Endothelial cell of umbilical vein (primary cell): ENCODE measurements at regions not wholly inside any gene's neighbourhood (a gene's known extent, or its start where the extent isn't known, plus 50 kb on each side); places are given as distances from the start of the nearest gene placed in this dataset.

Experiments used
- BruUV-seq: library from RNA; stranded (reverse); fragments of 400-500 nt; replicated peaks from 2 replicates; lab custom pipeline; 2021; lab: Mats Ljungman, UMichigan
- CTCF ChIA-PET: fragments of 300-600, 350-600 bp; sonication (Branson Sonifier 250); formaldehyde crosslinking; loops from one replicate; lab custom pipeline; 2021; ENCODE audit warnings: antibody characterized with exemption, inconsistent platforms; lab: Charles Lee
- POLR2A ChIA-PET: fragments of 300-600, 350-600 bp; sonication (Branson Sonifier 250); formaldehyde crosslinking; loops from one replicate; lab custom pipeline; 2021; ENCODE audit warnings: antibody characterized with exemption, inconsistent platforms; lab: Charles Lee
- DNase-seq: peaks from one replicate; pipeline ENCODE4 v3.0.0-alpha.2; 2011; ENCODE audit warnings: low read depth, low spot score
- FAIRE-seq: peaks from 2 replicates; lab custom pipeline; 2011; peaks lifted over from hg19 to GRCh38; lab: Jason Lieb, UNC
- H2AFZ ChIP-seq: 2 replicates; pipeline ENCODE4 v1.6.0; 2012; ENCODE audit warnings: low read depth, low read length, control low read depth, inconsistent platforms
- H3K27ac ChIP-seq: 2 replicates; pipeline ENCODE4 v1.5.1; 2011; ENCODE audit warnings: low read depth, mild to moderate bottlenecking, control low read depth, low read length, moderate library complexity; ENCODE audit not compliant: insufficient read depth
- H3K27me3 ChIP-seq, 2 experiments: 2 replicates each; pipeline versions ENCODE4 v1.6.0 to v1.6.1; 2011; ENCODE audit warnings: low read length in 2 of 2, mixed read lengths in 1 of 2; ENCODE audit not compliant: control insufficient read depth in 2 of 2, insufficient read depth in 2 of 2
- H3K36me3 ChIP-seq, 2 experiments: 2 replicates in 1 of 2; 3 replicates in 1 of 2; pipeline ENCODE4 v1.5.1; 2011; ENCODE audit warnings: low read length in 2 of 2, mild to moderate bottlenecking in 1 of 2, moderate library complexity in 1 of 2; ENCODE audit not compliant: control insufficient read depth in 2 of 2, insufficient read depth in 2 of 2; ENCODE audit errors: extremely low read depth in 1 of 2
- H3K4me1 ChIP-seq: 3 replicates; pipeline ENCODE4 v1.5.1; 2011; ENCODE audit warnings: mild to moderate bottlenecking, low read length; ENCODE audit not compliant: control insufficient read depth, insufficient read depth; ENCODE audit errors: extremely low read depth
- H3K4me2 ChIP-seq: 2 replicates; pipeline ENCODE4 v1.6.1; 2011; ENCODE audit warnings: low read length, control low read depth, mixed read lengths; ENCODE audit not compliant: insufficient read depth
- H3K4me3 ChIP-seq, 3 experiments: fragments of 200-600 bp in 1 of 3; sonication (generic), shearing (Covaris generic) in 1 of 3; replicated peaks in 1 of 3; 2 replicates each; pipeline ENCODE4 v1.5.1; 2011 to 2016; ENCODE audit warnings: control low read depth in 3 of 3, low read length in 3 of 3, mild to moderate bottlenecking in 2 of 3, inconsistent platforms in 1 of 3, low read depth in 1 of 3, moderate library complexity in 1 of 3; ENCODE audit not compliant: insufficient read depth in 1 of 3
- H3K79me2 ChIP-seq: 2 replicates; pipeline ENCODE4 v1.6.0; 2012; ENCODE audit warnings: low read length, inconsistent platforms; ENCODE audit not compliant: control insufficient read depth, insufficient read depth
- H3K9ac ChIP-seq: replicated peaks from 2 replicates; pipeline ENCODE3; 2011; ENCODE audit warnings: low read length, control low read depth; ENCODE audit not compliant: insufficient read depth; ENCODE audit errors: extremely low read depth
- H3K9me1 ChIP-seq: replicated peaks from 3 replicates; pipeline ENCODE4 v1.6.0; 2011; ENCODE audit warnings: mild to moderate bottlenecking, low read length; ENCODE audit not compliant: control insufficient read depth, insufficient read depth; ENCODE audit errors: extremely low read depth
- H3K9me3 ChIP-seq: replicated peaks from 2 replicates; pipeline ENCODE4 v1.5.1; 2012; ENCODE audit warnings: low read length, inconsistent platforms; ENCODE audit not compliant: control insufficient read depth, insufficient read depth
- H4K20me1 ChIP-seq: replicated peaks from 2 replicates; pipeline ENCODE3; 2011; ENCODE audit warnings: mild to moderate bottlenecking, low read length; ENCODE audit not compliant: control insufficient read depth, insufficient read depth; ENCODE audit errors: extremely low read depth
- CTCF ChIP-seq, 2 donors: IDR thresholded peaks; 1 replicate in 1 of 2; 2 replicates in 1 of 2; pipeline ENCODE4 v1.5.1; 2011; ENCODE audit warnings: low read length in 2 of 2, mild to moderate bottlenecking in 2 of 2, moderate library complexity in 2 of 2, control low read depth in 1 of 2, inconsistent platforms in 1 of 2, low read depth in 1 of 2; ENCODE audit not compliant: insufficient read depth in 1 of 2; ENCODE audit errors: extremely low read depth in 1 of 2
- EZH2 ChIP-seq: IDR thresholded peaks from 2 replicates; pipeline ENCODE4 v1.6.1; 2012; ENCODE audit warnings: borderline replicate concordance, low read depth, mild to moderate bottlenecking, moderate library complexity, low read length, inconsistent platforms; ENCODE audit not compliant: severe bottlenecking
- FOS ChIP-seq: IDR thresholded peaks from 2 replicates; pipeline ENCODE4 v1.6.1; 2011; ENCODE audit warnings: mild to moderate bottlenecking, low read length, moderate library complexity, borderline replicate concordance; ENCODE audit not compliant: insufficient read depth
- GATA2 ChIP-seq: IDR thresholded peaks from 2 replicates; pipeline ENCODE4 v1.7.0; 2011; ENCODE audit warnings: low read depth, mild to moderate bottlenecking, moderate library complexity, mixed read lengths, low read length; ENCODE audit not compliant: insufficient read length, insufficient read depth
- JUN ChIP-seq: IDR thresholded peaks from 2 replicates; pipeline ENCODE4 v1.6.1; 2011; ENCODE audit warnings: borderline replicate concordance, low read depth; ENCODE audit not compliant: insufficient read length, insufficient read depth
- MAX ChIP-seq: IDR thresholded peaks from 2 replicates; pipeline ENCODE4 v1.6.1; 2011; ENCODE audit not compliant: insufficient read depth, insufficient read length
- MYC ChIP-seq: IDR thresholded peaks from one replicate; pipeline ENCODE4 v1.6.1; 2011; ENCODE audit warnings: mild to moderate bottlenecking, low read depth, low read length
- POLR2A ChIP-seq: IDR thresholded peaks from 2 replicates; pipeline ENCODE4 v1.6.1; 2012; ENCODE audit warnings: low read depth, mild to moderate bottlenecking, control low read depth, low read length
- POLR2AphosphoS5 ChIP-seq: IDR thresholded peaks from 2 replicates; pipeline ENCODE4 v1.6.1; 2012; ENCODE audit warnings: low read depth, mild to moderate bottlenecking, control low read depth, low read length, moderate library complexity; ENCODE audit not compliant: insufficient read depth
- dilution Hi-C: fragments of 300-500 bp; cut with MboI; formaldehyde crosslinking; loops from one replicate; pipeline ENCODE4 v1.15.0; 2019; ENCODE audit warnings: low sequenced_read_pairs; ENCODE audit not compliant: extremely low pct_ligation_motif_present
- intact Hi-C: fragments of 100-400 bp; cut with micrococcal nuclease; formaldehyde crosslinking; loops from one replicate; pipeline ENCODE4 v1.10.0; 2022

GRCh38 chr4:26201120-26201519 is 119.7 kb upstream of the RBPJ start:
- no peak overlapping the region for H3K9ac ChIP-seq
- FAIRE-seq (no peak), DNase-seq (no peak)
- no peak overlapping the region for H2AFZ ChIP-seq
- intact Hi-C loops (no loop called here), dilution Hi-C loops (no loop called here)
- H3K9me1 ChIP-seq, result no peaks in the 10 kb centered on the region
- no peaks in the 10 kb centered on the region for H3K79me2 ChIP-seq
- H3K4me3 ChIP-seq, result no peak overlapping the region
- H4K20me1 ChIP-seq, result no peaks in the 10 kb centered on the region
- no peak overlapping the region for H3K4me2 ChIP-seq
- H3K4me1 ChIP-seq, result no peaks in the 10 kb centered on the region
- no peak for TF ChIP-seq MAX
- no peak for TF ChIP-seq POLR2AphosphoS5
- no peak for TF ChIP-seq EZH2
- no peak for TF ChIP-seq POLR2A
- no peak for TF ChIP-seq CTCF (IDR thresholded peaks at IDR 0.05; ENCODE audit: extremely low read depth in 1 of 2, insufficient read depth in 1 of 2, low read depth in 1 of 2, low read length in 2 of 2)
- TF ChIP-seq MYC, result no peak
- TF ChIP-seq JUN, result no peak
- TF ChIP-seq FOS, result no peak
- TF ChIP-seq GATA2, result no peak
- H3K27ac ChIP-seq, result no peak overlapping the region
- H3K36me3 ChIP-seq, result no peaks in the 10 kb centered on the region
- ChIA-PET CTCF (no interaction called here), POLR2A (no interaction called here)
- no peaks in the 10 kb centered on the region for H3K9me3 ChIP-seq
- H3K27me3 ChIP-seq, result no peaks in the 10 kb centered on the region
- BruUV-seq, result no TSS peak
